H9 (cell line): ENCODE measurements at regions not wholly inside any gene's neighbourhood (a gene's known extent, or its start where the extent isn't known, plus 50 kb on each side); places are given as distances from the start of the nearest gene placed in this dataset.

Experiments used
- DNase-seq: peaks from one replicate; pipeline ENCODE4 v3.0.0-alpha.2; 2017
- H2AFZ ChIP-seq: one replicate; pipeline ENCODE4 v1.6.1; 2013; ENCODE audit warnings: mild to moderate bottlenecking, low read length, control low read depth, moderate library complexity
- H2AK5ac ChIP-seq: 2 replicates; pipeline ENCODE4 v1.6.1; 2013; ENCODE audit warnings: low read length, control low read depth, mixed read lengths; ENCODE audit not compliant: insufficient read length
- H2BK120ac ChIP-seq: one replicate; pipeline ENCODE4 v1.6.1; 2013; ENCODE audit warnings: low read depth, mild to moderate bottlenecking, low read length, control low read depth, inconsistent platforms; ENCODE audit not compliant: poor library complexity, severe bottlenecking
- H2BK12ac ChIP-seq: 2 replicates; pipeline ENCODE4 v1.6.1; 2013; ENCODE audit warnings: low read length, control low read depth, mixed read lengths, low read depth; ENCODE audit not compliant: insufficient read length
- H2BK15ac ChIP-seq: 2 replicates; pipeline ENCODE4 v1.6.1; 2013; ENCODE audit warnings: low read depth, low read length, control low read depth
- H2BK20ac ChIP-seq: one replicate; pipeline ENCODE4 v1.6.1; 2013; ENCODE audit warnings: low read depth, mild to moderate bottlenecking, low read length, control low read depth, inconsistent platforms; ENCODE audit not compliant: poor library complexity, severe bottlenecking
- H2BK5ac ChIP-seq: 2 replicates; pipeline ENCODE4 v1.6.1; 2013; ENCODE audit warnings: low read length, control low read depth, mixed read lengths; ENCODE audit not compliant: insufficient read length
- H3K14ac ChIP-seq: 2 replicates; pipeline ENCODE4 v1.6.1; 2013; ENCODE audit warnings: low read length, control low read depth; ENCODE audit not compliant: insufficient read depth
- H3K18ac ChIP-seq: 2 replicates; pipeline ENCODE4 v1.6.1; 2013; ENCODE audit warnings: low read depth, mild to moderate bottlenecking, mixed read lengths, low read length, control low read depth; ENCODE audit not compliant: insufficient read length
- H3K23ac ChIP-seq: 2 replicates; pipeline ENCODE4 v1.6.1; 2013; ENCODE audit warnings: low read length, control low read depth, mixed read lengths, low read depth; ENCODE audit not compliant: insufficient read length
- H3K23me2 ChIP-seq: 2 replicates; pipeline ENCODE4 v1.6.1; 2013; ENCODE audit warnings: low read depth, mild to moderate bottlenecking, mixed read lengths, low read length, control low read depth; ENCODE audit not compliant: insufficient read length, poor library complexity, severe bottlenecking
- H3K27ac ChIP-seq: 2 replicates; pipeline ENCODE4 v1.5.1; 2013; ENCODE audit warnings: low read length, control low read depth, mixed read lengths, low read depth; ENCODE audit not compliant: insufficient read length
- H3K27me3 ChIP-seq: 2 replicates; pipeline ENCODE4 v1.6.1; 2013; ENCODE audit warnings: low read length, control low read depth, inconsistent platforms; ENCODE audit not compliant: insufficient read depth
- H3K4ac ChIP-seq: 2 replicates; pipeline ENCODE4 v1.6.1; 2013; ENCODE audit warnings: low read depth, mild to moderate bottlenecking, control low read depth, inconsistent platforms, low read length, moderate library complexity
- H3K4me1 ChIP-seq: 2 replicates; pipeline ENCODE4 v1.6.1; 2013; ENCODE audit warnings: low read length, control low read depth, inconsistent platforms; ENCODE audit not compliant: insufficient read depth
- H3K4me2 ChIP-seq: 2 replicates; pipeline ENCODE4 v1.6.1; 2013; ENCODE audit warnings: low read length, control low read depth, mixed read lengths; ENCODE audit not compliant: insufficient read length, insufficient read depth
- H3K56ac ChIP-seq: 2 replicates; pipeline ENCODE4 v1.6.1; 2013; ENCODE audit warnings: low read depth, mild to moderate bottlenecking, mixed read lengths, low read length, control low read depth; ENCODE audit not compliant: insufficient read length
- H3K79me1 ChIP-seq: 2 replicates; pipeline ENCODE4 v1.6.1; 2013; ENCODE audit warnings: low read depth, mild to moderate bottlenecking, moderate library complexity, low read length, control low read depth, inconsistent platforms; ENCODE audit not compliant: insufficient read depth, poor library complexity, severe bottlenecking
- H3K79me2 ChIP-seq: 2 replicates; pipeline ENCODE4 v1.6.1; 2013; ENCODE audit warnings: low read length, control low read depth, inconsistent platforms; ENCODE audit not compliant: insufficient read depth
- H3K9ac ChIP-seq: 2 replicates; pipeline ENCODE4 v1.6.1; 2013; ENCODE audit warnings: low read length, control low read depth, mixed read lengths; ENCODE audit not compliant: insufficient read length; ENCODE audit errors: extremely low read depth
- H3K9me3 ChIP-seq: one replicate; pipeline ENCODE4 v1.6.1; 2013; ENCODE audit warnings: low read depth, low read length, inconsistent platforms; ENCODE audit not compliant: control insufficient read depth
- H3T11ph ChIP-seq: one replicate; pipeline ENCODE4 v1.6.1; 2013; ENCODE audit warnings: mild to moderate bottlenecking, low read length, control low read depth, inconsistent platforms
- H4K20me1 ChIP-seq: one replicate; pipeline ENCODE4 v1.6.1; 2013; ENCODE audit not compliant: control insufficient read depth, insufficient read length, insufficient read depth
- H4K5ac ChIP-seq: 2 replicates; pipeline ENCODE4 v1.6.1; 2013; ENCODE audit warnings: low read depth, mild to moderate bottlenecking, mixed read lengths, low read length, control low read depth; ENCODE audit not compliant: insufficient read length
- H4K8ac ChIP-seq: replicated peaks from 2 replicates; pipeline ENCODE4 v1.6.1; 2013; ENCODE audit warnings: low read length, control low read depth, mixed read lengths, low read depth; ENCODE audit not compliant: insufficient read length
- H4K91ac ChIP-seq: 2 replicates; pipeline ENCODE4 v1.6.1; 2013; ENCODE audit warnings: low read depth, mild to moderate bottlenecking, moderate library complexity, mixed read lengths, low read length, control low read depth; ENCODE audit not compliant: insufficient read length
- H3K27ac Mint-ChIP-seq, 3 experiments: 2 replicates in 2 of 3; 3 replicates in 1 of 3; pipeline ENCODE4 v1.8.0; 2020 to 2021; ENCODE audit warnings: mixed read lengths in 3 of 3, mild to moderate bottlenecking in 1 of 3, moderate library complexity in 1 of 3
- H3K27me3 Mint-ChIP-seq: 2 replicates; pipeline ENCODE4 v1.8.0; 2021; ENCODE audit warnings: low read depth, mild to moderate bottlenecking, moderate library complexity, mixed read lengths
- H3K36me3 Mint-ChIP-seq, 3 experiments: 2 replicates in 2 of 3; 3 replicates in 1 of 3; pipeline ENCODE4 v1.8.0; 2020 to 2021; ENCODE audit warnings: low read depth in 3 of 3, mixed read lengths in 3 of 3; ENCODE audit not compliant: insufficient read depth in 1 of 3
- H3K4me1 Mint-ChIP-seq, 2 experiments: 2 replicates each; pipeline ENCODE4 v1.8.0; 2020; ENCODE audit warnings: mixed read lengths in 2 of 2
- H3K4me3 Mint-ChIP-seq, 2 experiments: 2 replicates in 1 of 2; 3 replicates in 1 of 2; pipeline ENCODE4 v1.8.0; 2020 to 2021; ENCODE audit warnings: mild to moderate bottlenecking in 2 of 2, mixed read lengths in 2 of 2, moderate library complexity in 1 of 2
- H3K9me3 Mint-ChIP-seq, 2 experiments: 2 replicates in 1 of 2; 3 replicates in 1 of 2; pipeline ENCODE4 v1.8.0; 2020; ENCODE audit warnings: mild to moderate bottlenecking in 2 of 2, mixed read lengths in 2 of 2, moderate library complexity in 1 of 2
- WGBS: extraction: QIAGEN DNeasy Blood & Tissue Kit; methylation state at CpG from one replicate; pipeline ENCODE4 v1.1.7; 2013; ENCODE audit warnings: missing lambda C conversion rate, low lambda C conversion rate, mixed read lengths; ENCODE audit not compliant: insufficient read length; ENCODE audit errors: extremely low coverage; 5-methylcytosine and 5-hydroxymethylcytosine counted together
- TF ChIP-seq, protein P1 (sequence below): fragments of 200-600 bp; sonication (generic); conservative IDR thresholded peaks from 3 replicates; pipeline ENCODE4 v1.8.0; 2021; ENCODE audit warnings: antibody characterized with exemption, mild to moderate bottlenecking

- Histone ChIP-seq H3K56ac (no peak overlapping the region), H3K23ac (no peak overlapping the region), H3K4ac (no peak overlapping the region), H3T11ph (no peak overlapping the region), H2BK12ac (no peak overlapping the region), H2BK5ac (no peak overlapping the region), H3K79me2 (no peaks in the 10 kb centered on the region), H2AFZ (no peak overlapping the region), H4K20me1 (no peaks in the 10 kb centered on the region), H4K5ac (no peak overlapping the region), H3K4me2 (no peak overlapping the region), H3K9ac (no peak overlapping the region), H2BK20ac (no peak overlapping the region), H3K23me2 (no peaks in the 10 kb centered on the region), H4K91ac (no peak overlapping the region), H2BK15ac (no peak overlapping the region), H3K79me1 (no peaks in the 10 kb centered on the region), H3K14ac (no peak overlapping the region), H4K8ac (no peak overlapping the region), H3K27ac (no peak overlapping the region), H2BK120ac (no peak overlapping the region), H3K27me3 (no peaks in the 10 kb centered on the region), H3K9me3 (no peaks in the 10 kb centered on the region), H2AK5ac (no peak overlapping the region), H3K4me1 (no peaks in the 10 kb centered on the region), H3K18ac (no peak overlapping the region)
- Mint-ChIP-seq H3K4me1 (no peaks in the 10 kb centered on the region), H3K27me3 (no peaks in the 10 kb centered on the region; the same call in 1 of the 2 replicates), H3K27ac (no peak overlapping the region), H3K9me3 (no peaks in the 10 kb centered on the region), H3K4me3 (no peak overlapping the region), H3K36me3 (no peaks in the 10 kb centered on the region)
- WGBS = no CpG with 5 or more reads among the region's 6 CpGs
- DNase-seq = no peak
- TF ChIP-seq, protein P1, sequence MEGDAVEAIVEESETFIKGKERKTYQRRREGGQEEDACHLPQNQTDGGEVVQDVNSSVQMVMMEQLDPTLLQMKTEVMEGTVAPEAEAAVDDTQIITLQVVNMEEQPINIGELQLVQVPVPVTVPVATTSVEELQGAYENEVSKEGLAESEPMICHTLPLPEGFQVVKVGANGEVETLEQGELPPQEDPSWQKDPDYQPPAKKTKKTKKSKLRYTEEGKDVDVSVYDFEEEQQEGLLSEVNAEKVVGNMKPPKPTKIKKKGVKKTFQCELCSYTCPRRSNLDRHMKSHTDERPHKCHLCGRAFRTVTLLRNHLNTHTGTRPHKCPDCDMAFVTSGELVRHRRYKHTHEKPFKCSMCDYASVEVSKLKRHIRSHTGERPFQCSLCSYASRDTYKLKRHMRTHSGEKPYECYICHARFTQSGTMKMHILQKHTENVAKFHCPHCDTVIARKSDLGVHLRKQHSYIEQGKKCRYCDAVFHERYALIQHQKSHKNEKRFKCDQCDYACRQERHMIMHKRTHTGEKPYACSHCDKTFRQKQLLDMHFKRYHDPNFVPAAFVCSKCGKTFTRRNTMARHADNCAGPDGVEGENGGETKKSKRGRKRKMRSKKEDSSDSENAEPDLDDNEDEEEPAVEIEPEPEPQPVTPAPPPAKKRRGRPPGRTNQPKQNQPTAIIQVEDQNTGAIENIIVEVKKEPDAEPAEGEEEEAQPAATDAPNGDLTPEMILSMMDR = no peak
Observed at GRCh38 chr10:31261511-31262311, 57.3 kb upstream of the ZEB1 start.
